Fibroblast of skin of left biceps (primary cell): ENCODE measurements at regions not wholly inside any gene's neighbourhood (a gene's known extent, or its start where the extent isn't known, plus 50 kb on each side); places are given as distances from the start of the nearest gene placed in this dataset.

ENCODE experiments used
- DNase-seq, 2 experiments: peaks; one replicate each; pipeline ENCODE4 v3.0.0-alpha.2; 2013; ENCODE audit warnings: low read depth in 2 of 2

DNA sequence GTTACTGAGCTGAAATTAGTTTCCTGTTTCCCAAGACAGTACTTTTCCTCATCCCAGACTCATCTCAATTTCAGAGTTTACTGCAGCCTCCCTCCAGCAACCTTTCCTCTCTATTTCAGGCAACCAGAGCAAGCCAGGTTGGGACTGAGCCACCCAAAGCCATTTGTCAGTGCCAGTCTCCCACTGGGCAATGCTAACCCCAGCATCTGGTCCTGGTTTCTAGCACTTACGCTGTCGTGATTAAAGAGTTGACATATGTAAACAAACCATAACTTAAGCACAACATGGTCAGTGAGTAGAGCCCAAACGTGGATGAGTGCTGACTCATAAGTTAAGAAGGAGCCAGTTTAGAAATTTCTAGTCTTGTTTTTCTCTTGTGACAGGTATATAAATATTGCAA lies 119.6 kb upstream of the BLID start:
- DNase-seq = peak; percentile 90 to 91

- DNase-seq = no peak
These were observed 118.8 kb upstream of the BLID start for GRCh38 chr11:122234780-122235179.

DNA sequence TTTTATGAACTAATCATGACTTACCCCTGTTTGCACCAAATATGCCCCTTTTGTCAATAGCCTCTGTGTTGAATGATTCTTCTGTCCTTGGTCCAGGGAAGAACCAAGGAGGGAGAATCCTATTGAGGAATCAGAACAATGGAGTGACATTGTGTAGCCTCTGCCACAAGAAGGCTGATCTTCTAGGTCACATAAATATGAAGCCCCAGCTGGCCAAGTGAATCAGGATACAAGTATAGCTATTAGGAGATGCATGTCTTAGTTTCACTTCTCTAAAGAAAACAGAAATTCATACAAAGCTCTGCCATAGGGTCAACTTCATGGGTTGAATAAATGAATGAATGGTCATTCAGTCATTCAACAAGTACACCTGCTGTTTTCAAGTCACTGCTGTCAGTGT lies 118.2 kb upstream of the BLID start:
- DNase-seq = no peak

- no peak for DNase-seq
These were observed 117.0 kb upstream of the BLID start for GRCh38 chr11:122232985-122233384.

DNA sequence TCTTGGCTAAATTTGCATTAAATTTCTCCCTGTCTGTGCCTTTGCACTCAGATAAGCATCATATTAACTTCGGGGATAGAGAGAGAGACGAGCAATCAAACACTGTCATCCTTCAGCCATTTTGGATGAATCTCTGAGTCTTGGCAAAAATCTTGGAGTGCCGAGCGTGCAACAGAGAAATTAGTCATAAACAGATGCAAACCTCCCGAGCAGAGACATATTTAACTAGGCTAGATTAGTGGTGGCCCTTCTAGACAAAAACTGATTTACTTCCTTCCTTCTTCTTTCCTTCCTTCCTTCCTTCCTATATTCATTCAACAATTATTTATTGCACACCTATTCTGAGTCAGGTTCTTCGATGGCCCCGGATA lies 114.4 kb upstream of the BLID start:
- DNase-seq = peak in 1 of 2 experiments; percentile 60

- no peak for DNase-seq
These were observed 113.7 kb upstream of the BLID start for GRCh38 chr11:122229481-122230384.

DNA sequence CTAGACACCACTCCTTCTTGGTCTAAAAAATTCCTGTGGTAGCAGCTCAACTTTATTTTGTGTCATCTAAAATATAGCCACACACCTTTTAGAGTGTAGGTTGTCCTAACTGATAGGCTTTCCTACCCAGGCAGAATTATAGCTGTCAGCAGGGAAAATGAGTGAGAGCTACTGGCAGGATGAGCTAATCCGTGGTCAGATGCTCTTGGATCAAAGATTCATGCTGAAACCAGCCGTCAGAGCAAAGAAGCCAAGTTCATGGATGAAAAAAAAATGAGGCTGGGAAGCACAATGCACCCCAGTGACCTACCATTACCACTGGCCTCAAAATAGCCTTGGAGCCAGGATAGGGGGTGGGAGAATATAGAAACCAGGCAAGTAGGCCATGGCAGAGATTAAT lies 113.1 kb upstream of the BLID start:
- DNase-seq = peak; percentile 99

- peak; percentile 99 for DNase-seq
These were observed 110.9 kb upstream of the BLID start for GRCh38 chr11:122226810-122227379.

DNA sequence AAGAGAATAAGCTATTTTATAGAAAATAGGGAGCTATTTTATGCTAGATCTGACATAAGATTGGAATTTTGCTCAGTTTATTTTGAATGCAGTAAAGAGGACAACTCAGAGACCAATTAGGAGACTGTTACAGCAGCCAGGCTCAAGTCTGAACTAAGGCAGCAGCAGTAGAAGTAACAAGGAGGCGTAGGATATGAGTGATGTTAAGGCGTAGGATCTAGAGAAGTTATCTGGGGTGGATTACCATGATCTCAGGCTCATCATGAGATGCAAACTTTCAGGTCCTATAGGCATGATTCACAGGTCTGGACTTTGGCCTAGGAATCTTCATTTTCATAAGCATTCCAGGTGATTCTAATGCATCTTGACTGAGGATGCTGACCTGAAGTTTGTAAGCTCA lies 108.9 kb upstream of the BLID start:
- DNase-seq = no peak

GRCh38 chr11:122220321-122220720 lies 104.3 kb upstream of the BLID start:
- no peak for DNase-seq

DNA sequence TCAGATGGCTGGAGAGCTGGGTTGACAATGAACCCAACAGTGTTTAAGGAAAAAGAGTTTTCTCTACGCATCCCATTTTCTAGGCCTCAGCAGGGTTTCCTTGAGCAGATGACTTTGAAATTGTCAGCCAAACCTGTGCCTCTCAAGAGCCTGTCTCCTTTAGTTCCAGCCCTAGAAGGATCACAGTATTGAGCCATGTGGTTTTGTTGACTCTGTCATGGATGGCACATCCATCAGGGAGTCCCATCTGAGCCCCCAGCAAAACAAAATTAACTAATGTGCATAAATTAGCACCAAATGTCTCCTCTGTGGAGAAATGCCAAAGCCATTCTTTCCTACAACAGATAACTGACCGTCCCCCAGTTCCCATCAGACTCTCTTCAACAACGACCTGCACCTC lies 103.8 kb upstream of the BLID start:
- DNase-seq = no peak

DNA sequence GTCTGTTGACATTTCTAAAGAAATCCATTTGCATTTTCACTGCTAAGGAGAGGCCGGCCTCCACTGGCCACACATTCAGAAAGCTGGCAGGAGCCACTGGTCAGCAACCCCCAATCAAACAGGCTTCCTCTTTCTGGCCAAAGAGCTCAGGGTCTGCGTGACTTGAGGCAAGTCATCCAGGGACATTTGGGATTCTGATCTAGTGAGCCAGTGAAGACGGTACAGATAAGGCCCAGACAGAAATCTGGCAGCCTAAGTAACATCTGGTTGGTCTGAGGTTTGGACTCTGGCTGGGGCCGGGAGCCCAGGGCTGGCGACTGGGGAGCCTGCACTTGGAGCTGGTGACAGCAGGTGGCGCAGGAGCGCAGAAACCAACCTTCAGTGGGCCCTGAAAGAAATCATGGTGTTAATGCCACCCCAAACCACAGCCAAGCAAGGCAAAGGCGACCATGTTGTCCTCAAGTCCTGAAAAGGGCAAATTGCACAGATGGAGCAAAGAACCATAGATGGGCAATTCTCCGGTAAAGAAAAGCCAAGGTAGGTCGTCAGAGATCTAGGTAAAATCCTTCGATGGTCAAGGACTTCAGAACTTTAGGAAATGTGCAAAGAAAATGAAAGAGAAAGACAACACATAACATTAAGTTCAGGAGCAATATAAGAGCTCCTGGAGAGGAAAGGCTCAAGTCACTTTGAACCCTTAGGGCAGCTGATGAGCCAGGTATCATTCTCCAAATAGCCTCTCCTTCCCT lies 99.4 kb upstream of the BLID start:
- peak; percentile 68 to 75 for DNase-seq

GRCh38 chr11:122214567-122214966 lies 98.6 kb upstream of the BLID start:
- DNase-seq = no peak

DNA sequence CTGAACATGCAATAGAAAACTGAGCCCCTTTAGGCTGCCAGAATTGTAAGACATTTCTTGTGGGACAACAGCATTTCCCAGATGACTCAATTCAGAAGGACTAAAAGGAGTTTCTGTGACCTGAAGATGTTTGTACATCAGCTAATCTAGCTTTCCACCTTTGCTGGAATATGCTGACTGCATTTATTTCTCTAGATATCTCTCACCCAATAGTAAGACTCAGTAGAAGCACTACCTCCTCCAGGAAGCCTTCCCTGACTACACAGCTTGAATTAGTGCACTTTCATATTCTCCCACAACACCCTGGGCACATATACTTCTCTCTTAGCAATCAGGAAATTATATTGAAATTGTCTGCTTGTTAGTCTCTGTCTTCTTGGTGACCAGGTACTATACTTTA lies 98.1 kb upstream of the BLID start:
- no peak for DNase-seq

DNA sequence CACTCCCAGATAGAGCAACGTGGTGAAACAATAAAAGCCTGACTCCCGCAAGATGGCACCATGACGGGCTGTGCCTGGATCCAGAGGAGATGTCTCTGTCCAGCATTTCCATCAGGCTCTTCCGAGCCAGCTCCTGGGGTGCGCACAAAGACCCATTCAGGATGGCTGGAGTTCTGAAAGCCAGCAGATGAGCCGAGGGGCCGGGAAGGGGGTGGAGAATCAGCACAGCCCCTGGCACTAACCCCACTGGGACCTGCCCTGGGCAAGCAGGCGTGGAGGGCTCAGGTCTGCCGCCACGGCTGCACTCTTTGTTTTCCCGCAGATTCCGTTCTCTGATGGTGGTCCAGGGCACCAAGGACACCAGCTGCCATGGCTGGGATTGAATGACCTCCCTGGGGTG lies 97.2 kb upstream of the BLID start:
- no peak for DNase-seq

GRCh38 chr11:122210367-122210997 lies 94.5 kb upstream of the BLID start:
- no peak for DNase-seq

DNA sequence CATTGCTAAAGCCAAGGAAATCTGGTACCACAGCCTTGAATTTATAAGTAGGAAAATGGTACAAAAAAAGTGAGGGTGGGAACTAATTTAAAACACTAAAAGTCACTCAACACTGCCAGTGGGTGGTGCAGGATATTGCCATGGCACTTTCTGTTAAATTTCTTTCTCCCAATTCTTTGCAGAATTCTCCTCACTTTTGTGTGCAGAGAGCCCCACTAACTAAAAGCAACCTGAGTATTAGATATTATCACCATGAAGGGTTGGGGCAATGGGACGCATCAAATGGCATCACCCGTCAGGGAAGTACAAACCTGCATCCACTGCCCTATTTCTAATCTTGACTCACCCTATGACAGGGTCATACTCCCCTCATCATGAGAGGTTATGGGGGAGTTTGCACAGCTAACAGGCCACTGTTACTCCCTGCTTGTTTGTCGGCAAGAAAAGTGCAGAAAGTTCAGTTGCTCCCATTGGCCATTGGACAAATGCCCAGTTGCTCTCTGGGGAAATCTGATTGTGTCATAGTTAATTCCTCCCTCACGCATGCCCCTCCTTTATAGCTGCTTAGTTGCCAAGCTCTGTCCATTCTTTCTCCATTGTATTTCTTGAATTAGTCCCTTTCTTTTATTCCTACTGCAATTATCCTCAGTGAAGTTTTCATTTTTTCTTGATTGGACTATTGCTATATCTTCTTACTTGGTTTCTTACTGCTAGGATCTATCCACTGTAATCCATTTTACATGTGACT lies 93.8 kb upstream of the BLID start:
- no peak for DNase-seq

GRCh38 chr11:122207921-122208764 lies 92.1 kb upstream of the BLID start:
- no peak for DNase-seq

DNA sequence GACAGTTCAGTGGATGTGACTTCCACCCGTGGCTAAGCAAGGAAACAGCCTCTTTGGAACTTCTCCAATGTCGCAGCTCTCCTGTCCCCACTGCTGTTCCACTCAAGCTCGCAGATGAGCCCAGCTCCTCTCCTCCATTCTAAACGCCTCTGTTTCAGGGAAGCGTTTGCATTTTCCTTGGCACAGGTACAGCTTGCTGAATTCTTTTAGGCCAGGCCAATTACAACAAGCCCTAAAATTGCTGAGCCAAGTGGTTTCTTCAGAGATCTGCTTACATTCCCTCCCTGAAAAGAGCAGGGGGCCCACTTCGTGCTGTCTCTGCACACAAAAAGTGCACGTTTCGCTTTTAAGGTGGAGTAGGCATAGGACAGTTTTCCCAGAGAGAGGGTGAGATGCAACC lies 91.5 kb upstream of the BLID start:
- no peak for DNase-seq

DNA sequence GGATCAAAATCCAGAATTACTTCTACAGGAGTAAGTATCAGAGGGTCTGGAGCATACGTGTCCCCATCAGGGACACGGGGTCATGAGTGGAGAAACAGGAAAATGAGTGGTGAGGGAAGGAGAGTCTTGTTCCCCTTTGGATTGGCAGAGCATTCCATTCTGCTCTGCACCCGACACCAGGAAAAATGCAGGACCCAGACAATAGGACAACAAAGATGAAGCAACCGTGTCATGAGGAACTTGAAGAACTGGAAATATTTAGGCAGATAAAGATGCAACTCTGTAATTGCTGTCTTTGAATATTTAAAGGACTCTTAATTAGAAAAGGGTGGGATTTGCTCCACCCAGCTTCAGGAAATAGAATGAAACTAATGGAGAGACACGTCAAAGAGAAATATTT lies 89.0 kb upstream of the BLID start:
- no peak for DNase-seq

- DNase-seq = no peak
These were observed 88.2 kb upstream of the BLID start for GRCh38 chr11:122204206-122204605.
